GM21529 (cell line): ENCODE measurements at regions not wholly inside any gene's neighbourhood (a gene's known extent, or its start where the extent isn't known, plus 50 kb on each side); places are given as distances from the start of the nearest gene placed in this dataset.

Experiments
- ATAC-seq: cut with Tn5 transposase; IDR thresholded peaks from one replicate; pipeline ENCODE4 v1.9.1; 2021; ENCODE audit not compliant: unreplicated experiment

DNA sequence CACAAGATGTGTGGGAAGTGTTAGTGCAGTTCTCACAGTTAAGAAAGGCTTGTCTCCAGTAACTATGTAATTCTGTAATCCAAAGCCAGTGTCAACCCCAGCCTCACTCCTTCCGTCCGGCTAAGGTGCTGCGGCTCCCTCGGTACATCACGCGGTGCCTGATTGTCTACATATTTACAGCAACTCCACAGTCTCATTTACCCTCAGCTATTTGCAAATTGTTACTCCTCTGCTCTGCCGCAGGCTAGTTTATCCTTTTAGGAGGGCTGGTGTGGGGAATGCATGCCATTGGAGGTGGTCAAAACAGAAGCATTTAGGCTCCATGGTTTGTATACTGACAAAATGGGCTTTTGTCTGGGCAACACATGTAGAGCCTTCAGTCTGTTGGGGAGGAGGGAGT, 358.3 kb downstream of the METTL15 start:
- ATAC-seq = no peak

DNA sequence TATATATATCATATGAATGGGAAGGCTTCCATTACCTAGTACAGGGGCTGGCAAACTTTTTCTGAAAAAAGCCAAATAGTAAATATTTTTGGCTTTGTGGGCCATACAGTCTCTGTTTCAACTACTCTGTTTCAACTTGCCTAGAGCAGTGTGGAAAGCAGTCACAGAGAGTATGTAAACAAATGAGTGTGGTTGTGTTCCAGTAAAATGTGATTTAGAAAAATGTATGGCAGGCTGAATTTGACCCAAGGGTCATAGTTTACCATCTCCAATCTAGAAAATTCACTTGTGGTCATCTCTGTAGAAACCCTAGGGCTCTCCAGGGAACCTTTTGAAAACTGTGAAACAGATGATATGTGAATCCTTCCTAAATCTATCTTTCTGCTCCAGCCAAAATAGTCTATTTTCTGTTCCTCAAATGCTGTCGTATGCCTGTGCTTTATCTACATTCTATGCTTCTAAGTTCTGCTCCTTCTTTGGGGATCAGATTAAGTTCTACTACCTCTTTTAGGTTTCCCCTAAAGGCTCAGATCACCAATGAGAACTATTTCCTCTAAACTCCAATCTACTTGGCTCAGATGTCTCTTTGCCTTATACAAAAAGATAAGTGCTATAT, 356.2 kb downstream of the METTL15 start:
- ATAC-seq = no peak

- ATAC-seq = no peak
These were observed 355.6 kb downstream of the METTL15 start for GRCh38 chr11:28463826-28464225.

DNA sequence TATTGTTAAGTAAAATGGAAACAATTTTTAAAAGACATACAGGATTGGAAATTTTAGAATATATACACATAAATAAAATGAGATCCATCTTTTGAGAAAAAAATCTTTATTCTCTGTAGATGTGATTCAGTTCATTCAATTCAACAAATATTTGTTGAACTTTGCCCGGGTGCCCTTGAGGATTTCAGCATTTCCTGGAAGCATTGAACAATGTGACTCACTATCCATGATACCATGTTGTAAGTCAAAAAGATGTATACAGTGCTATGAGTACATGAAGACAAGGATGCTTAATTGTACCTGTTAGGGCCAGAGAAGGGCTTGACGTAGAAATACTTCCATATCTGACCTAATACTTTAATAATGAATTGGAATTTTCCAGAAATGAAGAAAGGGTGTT, 353.7 kb downstream of the METTL15 start:
- no peak for ATAC-seq

- no peak for ATAC-seq
These were observed 353.1 kb downstream of the METTL15 start for GRCh38 chr11:28461338-28461737.

DNA sequence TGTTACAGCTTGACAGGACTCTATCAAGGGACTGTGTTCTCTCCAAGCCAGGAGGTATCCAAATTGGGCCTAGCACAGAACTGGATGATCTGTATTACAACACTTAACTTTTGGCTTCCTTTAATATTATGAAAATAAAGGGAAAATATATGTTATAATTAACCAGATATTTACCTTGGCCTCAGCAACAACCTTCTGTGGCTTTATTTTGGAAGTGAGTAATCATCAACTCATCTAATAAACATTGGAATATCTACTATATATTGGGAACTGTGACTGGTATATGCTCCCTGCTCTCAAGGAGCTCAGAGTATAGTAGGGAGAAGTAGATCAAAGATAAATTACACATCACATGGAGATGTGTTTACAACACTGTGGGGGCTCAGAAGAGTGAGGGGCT, 352.2 kb downstream of the METTL15 start:
- ATAC-seq = no peak

DNA sequence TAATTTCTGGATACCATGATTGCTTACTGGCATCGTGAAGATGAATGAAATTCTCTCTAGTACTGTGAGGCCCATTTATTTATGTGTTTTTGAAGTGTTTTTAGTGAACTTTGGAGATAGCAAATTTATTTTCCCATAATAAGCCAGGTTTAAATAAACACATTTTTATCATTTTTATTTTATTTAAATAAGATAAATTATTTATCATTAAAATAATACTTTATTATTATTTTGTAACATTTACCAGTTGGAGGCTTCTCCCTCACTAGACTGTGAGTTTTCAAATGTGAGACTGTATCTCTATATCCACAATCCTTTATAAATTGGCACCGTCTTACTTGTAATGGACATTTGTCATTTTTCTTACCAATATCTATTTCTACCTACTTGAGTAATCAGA, 351.7 kb downstream of the METTL15 start:
- no peak for ATAC-seq

DNA sequence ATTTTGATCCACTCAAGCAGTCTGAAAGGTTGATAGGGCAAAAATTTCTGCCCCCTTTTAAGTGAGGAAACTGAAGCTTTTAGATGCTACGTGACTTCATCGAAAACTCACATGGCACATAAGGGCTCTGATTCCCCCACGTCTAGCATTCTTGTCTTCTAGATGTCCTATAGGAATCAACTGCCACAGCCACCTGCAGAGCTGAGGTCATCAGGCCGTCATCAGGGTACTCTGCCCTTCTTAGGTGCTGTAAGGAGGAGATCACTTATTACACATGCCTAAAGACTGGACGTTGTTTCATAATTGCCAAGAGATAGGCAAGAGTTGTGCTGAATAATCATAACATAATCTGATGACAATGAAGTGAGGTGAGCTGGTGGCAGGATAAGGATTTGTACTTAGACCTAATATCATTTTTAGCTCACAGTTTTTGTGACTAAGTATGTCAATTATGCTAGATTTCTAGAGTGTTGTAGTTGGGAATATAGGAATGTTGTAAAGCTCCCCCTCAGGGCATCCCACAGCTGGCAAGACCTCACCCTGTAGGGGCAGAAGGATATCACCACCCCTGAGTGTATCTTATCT, 349.4 kb downstream of the METTL15 start:
- ATAC-seq = no peak

DNA sequence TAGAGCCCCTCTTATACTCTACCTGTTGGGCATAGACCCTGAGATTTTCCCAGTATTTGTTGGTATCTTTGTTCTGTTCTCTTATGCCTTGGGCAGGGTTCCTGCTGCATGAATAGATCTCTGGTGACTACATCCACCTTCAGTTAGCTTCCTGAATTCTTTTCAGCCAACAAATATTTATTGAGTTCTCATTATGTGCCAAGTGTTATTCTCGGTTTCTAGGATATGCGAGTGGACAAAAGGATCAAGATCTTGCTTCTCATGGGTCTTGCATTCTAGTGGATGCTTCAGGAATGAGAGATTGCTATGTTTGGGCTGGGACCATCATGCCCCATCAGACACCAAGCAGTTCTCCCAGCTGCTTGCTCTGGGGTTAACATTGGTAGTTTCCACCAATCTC, 340.0 kb downstream of the METTL15 start:
- no peak for ATAC-seq

DNA sequence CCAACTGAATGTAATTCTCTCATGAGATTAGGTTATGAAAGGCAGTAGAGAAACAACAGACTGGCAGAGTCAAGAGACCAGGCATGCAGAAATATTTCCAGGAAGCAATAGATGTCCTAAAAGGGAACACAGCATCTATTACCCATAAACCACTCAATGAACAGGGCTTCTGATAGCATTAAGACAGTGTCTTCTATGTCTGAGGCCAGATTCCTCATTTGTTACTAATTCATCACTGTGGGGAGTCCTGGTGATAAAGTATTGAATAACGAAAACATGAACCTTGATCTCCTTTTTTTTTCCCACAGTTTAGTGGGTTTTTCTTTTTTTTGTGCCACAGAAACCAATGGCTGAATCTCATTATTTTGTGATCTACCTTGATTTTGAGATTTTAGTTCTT, 339.0 kb downstream of the METTL15 start:
- no peak for ATAC-seq

GRCh38 chr11:28442131-28442530, 333.9 kb downstream of the METTL15 start:
- ATAC-seq = no peak

DNA sequence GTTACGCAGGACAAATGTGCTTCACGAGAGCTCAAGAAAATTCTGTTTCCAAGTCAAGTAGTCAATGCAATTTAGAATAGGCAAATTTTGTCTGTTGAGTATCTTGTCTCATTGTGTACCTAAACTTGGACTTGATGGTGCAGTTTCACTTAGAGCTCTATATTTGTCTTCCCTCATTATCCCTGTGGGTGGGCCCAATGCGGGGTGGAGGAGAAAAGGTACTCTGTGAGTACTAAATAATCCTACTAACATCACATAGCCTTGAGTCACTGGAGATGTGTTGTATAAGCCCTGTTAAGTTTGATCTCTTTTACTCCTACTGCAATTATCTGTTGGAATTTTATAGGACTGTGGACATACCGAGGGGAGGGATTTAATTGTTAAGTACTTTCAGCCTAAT, 331.2 kb downstream of the METTL15 start:
- ATAC-seq = no peak

DNA sequence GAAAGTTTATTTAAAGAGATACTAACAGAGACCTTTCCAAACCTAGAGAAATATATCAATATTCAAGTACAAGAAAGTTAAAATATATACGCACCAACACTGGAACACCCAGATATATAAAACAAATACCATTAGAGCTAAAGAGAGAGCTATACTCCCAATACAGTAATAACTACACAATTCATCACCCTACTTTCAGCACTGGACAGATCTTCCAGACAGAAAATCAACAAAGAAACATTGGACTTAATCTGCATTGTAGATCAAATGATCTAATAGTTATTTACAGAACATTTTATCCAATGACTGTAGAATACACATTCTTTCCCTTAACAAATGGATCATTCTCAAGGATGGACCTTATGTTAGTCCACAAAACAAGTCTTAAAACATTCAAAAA, 311.9 kb downstream of the METTL15 start:
- no peak for ATAC-seq

GRCh38 chr11:28417601-28418323, 309.6 kb downstream of the METTL15 start:
- ATAC-seq = no peak

GRCh38 chr11:28412029-28412428, 303.8 kb downstream of the METTL15 start:
- no peak for ATAC-seq

GRCh38 chr11:28401446-28401845, 293.3 kb downstream of the METTL15 start:
- ATAC-seq = no peak

DNA sequence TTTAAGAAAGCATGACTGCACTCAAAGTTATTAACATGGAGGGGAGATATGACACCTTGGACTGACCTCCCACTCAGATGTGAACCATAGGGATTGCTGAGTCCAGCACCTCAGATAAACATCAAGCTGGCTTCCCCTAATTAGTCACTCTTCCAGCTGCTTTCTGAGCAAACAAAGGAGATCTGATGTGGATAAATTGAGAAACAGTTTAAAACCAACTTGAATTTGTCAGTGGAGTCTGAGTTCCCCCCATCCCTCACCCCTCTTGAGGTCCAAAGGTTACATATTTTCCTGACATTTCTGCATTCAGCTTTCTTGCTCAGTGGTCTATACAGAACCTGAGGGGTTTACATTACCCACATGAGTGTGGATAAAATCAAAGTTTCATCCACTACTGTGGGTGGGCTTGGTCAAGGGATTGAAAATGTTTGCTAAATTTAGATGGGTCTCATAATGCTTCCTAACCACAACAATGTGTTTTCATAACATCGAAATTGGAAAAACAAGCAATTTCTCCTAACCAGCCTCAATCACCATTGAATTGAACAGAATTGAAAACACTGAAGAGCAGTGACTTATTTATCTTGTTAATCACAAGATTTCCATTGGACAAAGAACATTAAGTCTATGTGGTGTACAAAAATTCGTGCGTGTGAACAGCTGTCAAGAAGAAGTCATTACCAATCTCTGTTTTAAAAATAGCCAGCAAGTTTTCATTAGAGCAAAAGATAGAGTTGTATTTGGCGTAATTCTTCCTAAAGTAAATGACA, 292.3 kb downstream of the METTL15 start:
- ATAC-seq = no peak

DNA sequence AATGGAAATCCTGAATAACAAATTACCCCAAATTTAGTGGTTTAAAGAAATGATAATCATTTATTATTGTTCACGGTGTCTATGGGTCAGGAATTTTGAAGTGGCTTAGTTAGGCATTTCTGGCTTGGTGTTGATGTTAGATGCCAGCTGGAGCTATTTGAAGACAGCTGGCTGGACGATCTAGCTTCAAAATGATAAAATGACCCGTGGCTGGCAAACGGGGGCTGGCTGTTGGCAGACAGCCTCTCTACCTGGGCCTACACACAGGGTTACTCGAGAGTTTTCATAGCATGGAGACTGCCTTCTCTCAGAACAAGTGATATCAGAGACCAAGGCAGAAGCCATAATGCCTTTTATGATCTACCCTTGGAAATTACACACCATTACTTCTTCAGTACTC, 285.2 kb downstream of the METTL15 start:
- ATAC-seq = no peak

- no peak for ATAC-seq
These were observed 276.2 kb downstream of the METTL15 start for GRCh38 chr11:28384418-28384817.

- ATAC-seq = no peak
These were observed 275.3 kb downstream of the METTL15 start for GRCh38 chr11:28383456-28383855.
